Stimulated activated CD8-positive, alpha-beta memory T cell treated with anti-CD3 and anti-CD28 coated beads, Interleukin-15, amount 100 ng/mL, for 4 hours (primary cell): ENCODE measurements at regions not wholly inside any gene's neighbourhood (a gene's known extent, or its start where the extent isn't known, plus 50 kb on each side); places are given as distances from the start of the nearest gene placed in this dataset.
A peak's percentile ranks its signal among the peaks of the same experiment; 100 is the strongest.

Source experiments
- DNase-seq, 2 donors: peaks; one replicate each; pipeline ENCODE4 v3.0.0-alpha.2; 2020; ENCODE audit warnings: low read depth in 2 of 2

DNA sequence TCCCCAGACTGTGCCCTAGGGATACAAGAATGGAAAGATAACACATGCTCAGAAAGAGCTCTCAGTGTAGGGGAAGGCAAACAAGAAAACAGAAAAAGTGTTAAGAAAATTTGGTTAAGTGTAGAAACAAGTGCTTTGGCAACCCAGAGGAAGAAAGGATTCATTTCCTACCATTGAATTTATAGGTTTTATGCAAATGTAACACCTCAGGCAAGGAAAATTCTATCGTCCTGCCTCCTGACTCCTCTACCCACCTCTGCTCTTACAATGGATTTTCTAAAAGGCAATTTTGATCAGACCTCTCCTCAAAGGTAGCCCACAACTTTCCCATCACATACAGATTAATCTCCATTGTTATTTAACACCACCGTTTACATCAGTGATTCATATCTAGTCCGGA lies 298.7 kb downstream of the RFC3 start:
- no peak for DNase-seq

GRCh38 chr13:34124666-34125306 lies 306.8 kb downstream of the RFC3 start:
- no peak for DNase-seq

DNA sequence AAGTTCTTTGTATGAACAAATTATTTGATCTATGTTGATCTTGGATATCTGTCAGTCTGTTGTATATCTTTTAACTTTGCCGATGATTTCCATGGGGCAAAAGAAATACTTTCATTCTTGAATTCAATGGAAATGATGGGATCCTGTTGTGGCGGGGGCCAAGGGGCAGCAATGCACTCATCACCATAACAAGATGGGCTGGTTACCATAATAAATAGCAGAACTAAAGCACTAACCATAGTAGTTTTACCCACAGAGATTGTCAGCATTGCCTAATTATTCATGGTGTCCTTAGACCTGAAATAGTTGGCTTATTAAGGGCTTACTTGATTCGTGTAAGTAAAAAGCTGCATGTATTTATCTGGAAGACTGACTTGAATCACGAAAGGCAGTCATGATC lies 309.6 kb downstream of the RFC3 start:
- no peak for DNase-seq

GRCh38 chr13:34128661-34129060 lies 310.7 kb downstream of the RFC3 start:
- no peak for DNase-seq

DNA sequence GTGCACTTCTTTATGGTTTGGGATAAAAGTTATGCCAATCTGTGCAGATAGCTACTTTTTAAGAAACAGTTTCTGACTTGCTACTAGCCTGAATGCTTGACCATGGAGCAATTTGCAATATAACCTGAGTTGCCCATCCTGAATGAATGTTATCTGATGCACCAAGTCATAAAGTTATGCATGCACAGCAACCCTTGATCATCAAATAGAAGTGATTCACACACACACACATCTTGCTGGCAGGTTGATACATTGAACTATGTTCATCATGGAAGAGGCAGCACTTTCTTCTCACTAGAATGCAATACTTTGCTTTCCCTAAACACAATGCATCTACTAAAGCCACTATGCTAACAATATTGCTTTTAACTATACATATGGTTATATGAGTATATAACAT lies 311.5 kb downstream of the RFC3 start:
- no peak for DNase-seq

- DNase-seq = no peak
These were observed 319.3 kb downstream of the RFC3 start for GRCh38 chr13:34137200-34137599.

DNA sequence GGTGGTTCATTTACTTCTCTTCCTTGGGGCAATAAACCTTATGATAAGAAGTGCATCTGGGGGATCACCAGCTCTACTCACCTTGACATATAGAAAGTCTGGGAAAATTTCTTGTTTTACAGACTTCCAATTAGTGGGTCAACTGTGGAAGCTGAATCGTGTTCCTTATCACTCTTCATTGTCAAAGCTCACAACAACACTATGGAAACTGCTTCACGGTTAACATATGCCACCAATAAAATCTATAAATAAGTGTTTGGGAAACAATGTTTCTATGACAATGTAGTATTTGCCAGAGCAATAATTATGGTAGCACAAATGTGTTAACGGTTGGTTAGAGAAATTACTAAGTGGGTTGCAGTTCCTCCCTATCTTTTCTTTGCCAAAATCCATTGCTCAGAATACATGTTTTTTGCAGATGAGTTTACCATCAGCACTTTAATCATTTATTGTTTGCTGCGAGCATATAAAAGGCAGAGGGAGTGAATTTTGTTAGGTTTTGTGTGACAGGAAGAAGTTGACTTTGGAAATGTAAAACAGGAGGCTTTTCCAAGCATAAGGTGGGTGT lies 321.8 kb downstream of the RFC3 start:
- no peak for DNase-seq

- no peak for DNase-seq
These were observed 325.7 kb downstream of the RFC3 start for GRCh38 chr13:34143637-34144036.

- DNase-seq = no peak
These were observed 326.2 kb downstream of the RFC3 start for GRCh38 chr13:34144142-34144541.

DNA sequence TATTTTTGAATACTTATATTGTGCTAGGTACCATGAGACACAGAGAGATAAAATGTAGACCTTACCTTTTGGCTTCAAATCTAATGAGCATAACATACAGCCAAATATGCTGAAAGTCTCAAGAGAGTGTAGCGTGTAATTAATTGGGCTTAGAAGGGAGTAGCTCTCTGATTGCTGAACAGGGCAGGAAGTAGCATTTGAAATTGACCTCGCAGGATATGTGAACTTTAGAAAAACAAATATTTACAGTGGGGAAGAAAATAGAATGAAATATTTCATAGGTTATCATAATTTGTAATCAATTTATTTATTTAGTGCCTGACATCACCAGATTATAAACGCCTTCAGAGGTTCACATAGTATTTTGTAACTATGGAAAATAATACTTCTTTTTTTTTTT lies 327.1 kb downstream of the RFC3 start:
- DNase-seq = no peak

DNA sequence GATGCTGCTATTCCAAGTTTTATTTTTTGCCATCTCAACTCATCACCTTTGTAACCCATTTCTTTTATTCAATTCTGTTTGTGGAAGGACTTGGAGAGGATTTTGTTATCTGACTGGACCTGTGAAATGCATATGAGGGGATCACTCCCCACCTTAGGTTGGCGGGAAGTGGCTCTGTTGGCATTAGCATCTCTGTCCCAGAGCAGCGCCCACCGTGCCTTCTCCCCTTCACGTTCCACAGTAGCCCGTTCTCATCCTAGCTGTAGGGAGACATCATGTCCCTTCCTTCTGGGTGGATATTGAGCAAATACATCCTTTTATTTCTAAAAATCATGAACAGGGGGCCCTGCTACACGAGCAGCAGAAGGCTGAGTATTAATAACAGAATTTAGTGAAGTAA lies 330.4 kb downstream of the RFC3 start:
- DNase-seq = no peak

GRCh38 chr13:34151885-34152284 lies 333.9 kb downstream of the RFC3 start:
- DNase-seq = no peak

DNA sequence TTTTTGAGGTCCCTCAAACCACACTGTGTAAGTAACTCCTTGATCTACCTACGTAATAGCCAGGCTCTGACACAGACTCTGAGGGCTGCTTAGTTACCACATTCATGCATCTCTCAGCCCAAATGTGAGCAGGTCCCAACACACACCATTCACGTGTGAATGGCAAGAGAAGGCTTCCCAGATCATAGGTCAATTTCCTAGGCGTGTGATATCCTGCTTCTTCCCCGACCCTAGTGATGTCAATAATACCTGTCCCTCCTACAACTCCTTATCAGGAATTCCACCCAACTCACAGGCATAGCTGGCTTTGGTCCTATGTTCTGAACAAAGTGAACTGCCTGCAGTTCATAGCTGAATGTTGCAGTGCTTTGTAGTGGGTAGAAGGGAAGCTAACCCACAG lies 334.5 kb downstream of the RFC3 start:
- DNase-seq = no peak

DNA sequence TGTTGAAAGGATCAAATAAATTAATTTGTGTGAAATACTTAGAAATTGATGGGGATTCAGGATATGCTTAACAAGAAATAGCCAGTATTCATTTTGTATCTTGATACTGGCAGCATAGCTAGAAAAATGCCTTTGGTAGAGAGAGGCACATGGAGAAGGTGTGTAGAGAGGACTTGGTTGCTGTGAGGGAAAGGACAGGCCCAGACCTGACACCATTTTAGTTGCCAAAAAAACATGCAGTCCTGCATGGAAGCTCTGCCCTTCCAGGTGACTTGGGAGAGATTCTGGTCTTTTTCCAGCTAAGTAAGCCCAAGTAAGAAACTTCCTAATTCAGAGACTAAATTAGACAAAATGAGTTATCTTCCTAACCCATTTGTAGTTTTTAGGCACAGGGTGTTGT lies 335.0 kb downstream of the RFC3 start:
- no peak for DNase-seq

GRCh38 chr13:34153428-34154180 lies 335.7 kb downstream of the RFC3 start:
- DNase-seq = no peak

- DNase-seq = no peak
These were observed 338.1 kb downstream of the RFC3 start for GRCh38 chr13:34155931-34156607.

DNA sequence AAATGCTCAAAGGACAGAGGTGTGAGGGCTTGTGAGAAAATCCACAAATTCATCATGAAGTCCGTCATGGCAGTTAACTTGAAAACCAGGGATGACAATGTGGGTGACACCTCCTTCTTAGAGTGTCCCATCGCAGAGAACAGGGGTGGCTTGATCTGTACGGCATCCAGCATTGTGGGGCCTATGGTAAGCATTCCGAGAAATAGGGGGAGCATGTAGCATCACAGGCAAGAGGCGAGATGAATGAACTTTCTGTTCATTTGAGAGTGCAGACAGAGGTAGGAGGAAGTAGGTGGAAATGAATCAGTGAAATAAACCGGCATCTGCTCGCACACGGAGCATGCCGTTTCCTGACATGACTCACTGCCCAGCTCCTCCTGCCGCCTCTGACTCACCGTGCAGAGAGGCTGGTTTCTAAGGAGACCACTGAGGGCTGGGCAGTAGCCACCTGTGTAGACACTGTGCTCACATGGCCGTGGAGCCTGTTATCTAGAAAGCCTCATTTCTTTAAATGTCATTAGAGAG lies 339.0 kb downstream of the RFC3 start:
- DNase-seq = peak in 1 of 2 donors; percentile 16

DNA sequence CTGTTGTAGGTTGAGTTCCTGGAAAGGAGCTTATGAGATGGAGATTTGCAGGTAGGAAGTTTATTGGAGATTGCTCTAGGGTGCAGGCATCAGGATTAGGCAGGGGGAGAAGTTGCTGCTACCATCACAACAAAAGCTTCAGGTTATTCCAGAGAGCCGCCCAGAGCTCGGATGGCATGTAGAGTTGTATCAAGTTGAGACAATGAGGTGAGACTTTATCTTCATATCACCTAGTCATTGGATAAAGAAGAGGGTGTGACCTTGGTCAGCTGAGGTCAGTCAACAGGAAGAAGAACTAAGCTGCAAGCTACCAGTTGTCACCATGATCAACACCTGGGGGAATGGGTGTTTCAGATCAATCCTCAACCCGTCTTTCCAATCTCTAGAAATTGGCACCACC lies 342.0 kb downstream of the RFC3 start:
- no peak for DNase-seq

GRCh38 chr13:34161931-34162543 lies 344.1 kb downstream of the RFC3 start:
- no peak for DNase-seq

DNA sequence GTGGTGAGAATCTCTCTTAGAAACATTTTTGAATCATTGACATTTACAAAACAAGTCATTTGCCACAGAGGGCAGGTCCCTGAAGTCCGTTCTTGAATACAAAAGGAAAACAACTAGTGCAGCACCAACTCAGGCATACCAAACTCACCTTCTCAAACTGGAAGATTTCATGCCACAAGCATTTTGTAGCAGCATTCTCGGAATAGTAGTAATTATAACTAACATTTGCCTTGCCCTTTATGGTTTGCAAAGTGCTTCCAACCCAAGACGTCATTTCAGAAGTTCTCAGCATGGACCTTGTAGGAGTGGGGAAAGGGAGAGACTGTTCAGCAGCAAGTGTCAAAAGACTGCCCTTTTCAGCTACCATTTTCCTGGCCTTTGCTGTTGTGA lies 344.6 kb downstream of the RFC3 start:
- no peak for DNase-seq

- DNase-seq = no peak
These were observed 346.6 kb downstream of the RFC3 start for GRCh38 chr13:34164582-34164981.

DNA sequence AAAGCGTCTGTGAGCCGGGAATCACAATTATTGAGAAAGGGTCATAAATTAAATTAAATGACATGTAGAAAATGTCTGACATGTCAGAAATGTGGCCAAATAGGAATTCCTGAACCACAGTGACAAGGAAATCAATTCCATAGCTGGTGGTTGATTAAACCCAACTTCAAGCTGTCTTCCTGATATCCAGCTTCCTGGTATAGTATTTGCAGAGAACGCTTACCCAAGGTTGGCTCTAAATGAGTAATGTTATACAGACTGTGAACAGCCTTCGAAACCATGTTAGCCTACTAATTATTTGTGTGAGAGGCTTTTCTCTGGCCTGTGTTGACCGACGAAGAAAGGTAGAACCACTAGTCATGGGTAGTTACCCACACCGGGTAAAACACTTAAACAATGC lies 347.2 kb downstream of the RFC3 start:
- DNase-seq = no peak
